ENCODE measurements at regions not wholly inside any gene's neighbourhood (a gene's known extent, or its start where the extent isn't known, plus 50 kb on each side); places are given as distances from the start of the nearest gene placed in this dataset.

DNA sequence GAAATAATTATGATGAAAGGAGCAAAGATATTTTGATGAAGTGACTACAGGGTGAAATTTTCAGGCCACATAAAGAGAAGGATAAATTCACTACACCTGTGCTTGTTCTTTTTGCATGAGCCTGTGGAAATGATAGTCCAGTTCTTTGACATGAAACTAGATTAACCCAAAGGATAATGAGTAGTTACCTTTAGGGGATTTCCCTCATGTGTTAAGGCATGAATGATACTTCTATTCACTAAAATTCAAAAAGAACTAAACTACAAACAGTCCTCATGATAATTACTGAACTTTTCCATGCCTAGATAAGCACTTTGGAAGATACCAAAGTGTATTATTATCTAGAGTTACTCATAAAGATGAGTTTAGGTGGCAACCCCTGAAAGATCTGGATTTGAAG lies 244.3 kb downstream of the PTPRC start:
- H3K4me3 ChIP-seq, result no peak overlapping the region
- H3K9ac ChIP-seq (ENCODE audit: insufficient read length), result no peak overlapping the region
- 0 out of 2 replicates have a peak, but pooled peaks cover 2% of the 10 kb centered on the region for H3K9me3 ChIP-seq (ENCODE audit: low read depth, low read length)
- DNase-seq (ENCODE audit: low read depth, low spot score), result no peak
- peaks cover 90% of the 10 kb centered on the region for H3K36me3 ChIP-seq (ENCODE audit: insufficient read depth, low read length)
- peak overlapping the region; percentile 52 for H3K27ac ChIP-seq
- no peak for TF ChIP-seq FOXP2 (optimal IDR thresholded peaks at IDR 0.05; ENCODE audit: control extremely low read depth, extremely low read length, insufficient read depth)
- no peak for TF ChIP-seq POLR2AphosphoS5 (IDR thresholded peaks at IDR 0.05; ENCODE audit: borderline replicate concordance, low read depth, low read length)
- no peak for TF ChIP-seq EZH2 (IDR thresholded peaks at IDR 0.05)

GRCh38 chr1:198887866-198888265 lies 249.0 kb downstream of the PTPRC start:
- TF ChIP-seq FOXP2 (optimal IDR thresholded peaks at IDR 0.05; ENCODE audit: control extremely low read depth, extremely low read length, insufficient read depth), result no peak
- no peak for TF ChIP-seq POLR2AphosphoS5 (IDR thresholded peaks at IDR 0.05; ENCODE audit: borderline replicate concordance, low read depth, low read length)
- TF ChIP-seq EZH2 (IDR thresholded peaks at IDR 0.05), result no peak

GRCh38 chr1:198888379-198888943 lies 249.6 kb downstream of the PTPRC start:
- TF ChIP-seq EZH2 (IDR thresholded peaks at IDR 0.05) (no peak), FOXP2 (optimal IDR thresholded peaks at IDR 0.05; ENCODE audit: control extremely low read depth, extremely low read length, insufficient read depth) (no peak), POLR2AphosphoS5 (IDR thresholded peaks at IDR 0.05; ENCODE audit: borderline replicate concordance, low read depth, low read length) (no peak)
- peaks cover 89% of the 10 kb centered on the region for H3K36me3 ChIP-seq (ENCODE audit: insufficient read depth, low read length)
- no peak for DNase-seq (ENCODE audit: low read depth, low spot score)
- H3K9ac ChIP-seq (ENCODE audit: insufficient read length), result no peak overlapping the region
- H3K27ac ChIP-seq, result peak overlapping the region; percentile 100
- no peak overlapping the region for H3K4me3 ChIP-seq
- H3K9me3 ChIP-seq (ENCODE audit: low read depth, low read length), result 0 out of 2 replicates have a peak, but pooled peaks cover 2% of the 10 kb centered on the region

More at GRCh38 chr1:198887866-198888265, 249.0 kb downstream of the PTPRC start:
- Histone ChIP-seq H3K36me3 (ENCODE audit: insufficient read depth, low read length) (peaks cover 94% of the 10 kb centered on the region), H3K9me3 (ENCODE audit: low read depth, low read length) (0 out of 2 replicates have a peak, but pooled peaks cover 2% of the 10 kb centered on the region), H3K27ac (peak overlapping the region; percentile 100), H3K9ac (ENCODE audit: insufficient read length) (no peak overlapping the region), H3K4me3 (no peak overlapping the region)
- DNase-seq (ENCODE audit: low read depth, low spot score), result no peak

GRCh38 chr1:198889101-198889500 lies 250.3 kb downstream of the PTPRC start:
- Histone ChIP-seq H3K9me3 (ENCODE audit: low read depth, low read length) (0 out of 2 replicates have a peak, but pooled peaks cover 2% of the 10 kb centered on the region), H3K27ac (peak overlapping the region; percentile 100), H3K4me3 (no peak overlapping the region), H3K36me3 (ENCODE audit: insufficient read depth, low read length) (peaks cover 85% of the 10 kb centered on the region), H3K9ac (ENCODE audit: insufficient read length) (no peak overlapping the region)
- no peak for DNase-seq (ENCODE audit: low read depth, low spot score)
- no peak for TF ChIP-seq EZH2 (IDR thresholded peaks at IDR 0.05)
- TF ChIP-seq FOXP2 (optimal IDR thresholded peaks at IDR 0.05; ENCODE audit: control extremely low read depth, extremely low read length, insufficient read depth), result no peak
- TF ChIP-seq POLR2AphosphoS5 (IDR thresholded peaks at IDR 0.05; ENCODE audit: borderline replicate concordance, low read depth, low read length), result no peak

GRCh38 chr1:198889749-198890148 lies 250.9 kb downstream of the PTPRC start:
- Histone ChIP-seq H3K4me3 (peak overlapping the region; percentile 44), H3K9ac (ENCODE audit: insufficient read length) (no peak overlapping the region), H3K9me3 (ENCODE audit: low read depth, low read length) (0 out of 2 replicates have a peak, but pooled peaks cover 2% of the 10 kb centered on the region), H3K36me3 (ENCODE audit: insufficient read depth, low read length) (peaks cover 83% of the 10 kb centered on the region), H3K27ac (peak overlapping the region; percentile 100)
- no peak for DNase-seq (ENCODE audit: low read depth, low spot score)
- TF ChIP-seq EZH2 (IDR thresholded peaks at IDR 0.05), result no peak
- no peak for TF ChIP-seq FOXP2 (optimal IDR thresholded peaks at IDR 0.05; ENCODE audit: control extremely low read depth, extremely low read length, insufficient read depth)
- TF ChIP-seq POLR2AphosphoS5 (IDR thresholded peaks at IDR 0.05; ENCODE audit: borderline replicate concordance, low read depth, low read length), result no peak; the same call in 1 of the 2 replicates

DNA sequence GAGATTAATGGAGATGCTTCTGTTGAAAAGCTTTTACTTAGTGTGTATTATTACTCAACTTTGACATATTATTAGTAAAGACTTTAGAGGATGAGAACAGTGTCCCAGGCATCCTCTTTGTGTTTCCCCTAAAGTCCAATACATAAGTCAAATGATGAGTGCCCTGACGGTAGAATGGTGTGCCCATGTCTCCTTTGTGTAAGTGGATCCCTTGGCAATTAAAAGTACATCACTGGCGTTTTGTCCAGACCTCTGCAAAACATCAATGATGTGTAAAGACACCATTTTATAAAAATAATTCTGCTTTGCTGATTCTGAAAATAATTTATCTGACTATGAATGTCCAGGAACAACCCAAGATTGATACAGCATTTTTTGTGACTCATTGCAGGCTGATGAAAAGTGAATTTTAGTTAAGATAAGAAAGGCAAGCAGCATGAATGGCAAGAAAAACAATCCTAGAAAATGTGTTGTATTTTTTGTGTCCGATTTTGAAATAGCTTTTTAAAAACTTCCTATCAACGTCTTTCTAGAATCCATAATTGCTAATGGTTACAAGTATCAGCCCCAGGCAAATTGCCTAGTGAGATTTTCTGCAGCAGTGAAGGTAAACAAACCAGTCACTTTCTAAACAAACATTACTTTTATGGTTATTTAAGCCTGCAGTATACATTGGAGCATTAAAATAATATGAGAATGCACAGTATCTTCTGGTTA lies 251.5 kb downstream of the PTPRC start:
- H3K9ac ChIP-seq (ENCODE audit: insufficient read length), result peak overlapping the region; percentile 8
- peak overlapping the region; percentile 44 for H3K4me3 ChIP-seq
- H3K27ac ChIP-seq, result peak overlapping the region; percentile 100
- no peak for TF ChIP-seq POLR2AphosphoS5 (IDR thresholded peaks at IDR 0.05; ENCODE audit: borderline replicate concordance, low read depth, low read length)
- H3K9me3 ChIP-seq (ENCODE audit: low read depth, low read length), result 0 out of 2 replicates have a peak, but pooled peaks cover 2% of the 10 kb centered on the region
- peaks cover 80% of the 10 kb centered on the region for H3K36me3 ChIP-seq (ENCODE audit: insufficient read depth, low read length)
- no peak for DNase-seq (ENCODE audit: low read depth, low spot score)

DNA sequence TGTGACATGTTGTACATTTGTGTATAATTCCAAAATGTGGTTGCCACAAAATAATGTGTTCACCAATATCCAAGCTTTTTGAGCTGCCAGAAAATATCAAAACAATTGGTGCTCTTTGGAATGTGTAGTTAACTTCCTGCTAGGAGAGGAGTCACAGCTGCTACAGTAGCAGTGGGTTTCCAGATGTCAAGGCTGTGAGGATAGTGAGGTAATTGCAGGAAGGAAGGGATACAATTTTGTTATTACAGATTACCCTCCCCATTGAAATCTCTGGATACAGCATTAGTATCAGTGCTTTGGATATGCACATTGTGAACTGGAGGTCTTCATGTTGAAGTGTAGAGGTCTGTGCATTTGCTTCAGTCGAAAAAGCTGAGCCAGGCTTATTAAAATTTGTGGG lies 253.2 kb downstream of the PTPRC start:
- peak overlapping the region; percentile 100 for H3K27ac ChIP-seq
- DNase-seq (ENCODE audit: low read depth, low spot score), result peak; percentile 77
- H3K9ac ChIP-seq (ENCODE audit: insufficient read length), result peak overlapping the region; percentile 39
- peaks cover 81% of the 10 kb centered on the region for H3K36me3 ChIP-seq (ENCODE audit: insufficient read depth, low read length)
- peak overlapping the region; percentile 46 for H3K4me3 ChIP-seq
- 0 out of 2 replicates have a peak, but pooled peaks cover 1% of the 10 kb centered on the region for H3K9me3 ChIP-seq (ENCODE audit: low read depth, low read length)
- no peak for TF ChIP-seq EZH2 (IDR thresholded peaks at IDR 0.05)
- peak; percentile 19 for TF ChIP-seq FOXP2 (optimal IDR thresholded peaks at IDR 0.05; ENCODE audit: control extremely low read depth, extremely low read length, insufficient read depth)

- no peak for DNase-seq (ENCODE audit: low read depth, low spot score)
- H3K4me3 ChIP-seq, result peak overlapping the region; percentile 46
- H3K36me3 ChIP-seq (ENCODE audit: insufficient read depth, low read length), result peaks cover 79% of the 10 kb centered on the region
- TF ChIP-seq EZH2 (IDR thresholded peaks at IDR 0.05), result no peak
- TF ChIP-seq POLR2AphosphoS5 (IDR thresholded peaks at IDR 0.05; ENCODE audit: borderline replicate concordance, low read depth, low read length), result no peak
- no peak for TF ChIP-seq FOXP2 (optimal IDR thresholded peaks at IDR 0.05; ENCODE audit: control extremely low read depth, extremely low read length, insufficient read depth)
- H3K27ac ChIP-seq, result peak overlapping the region; percentile 100
- no peaks in the 10 kb centered on the region for H3K9me3 ChIP-seq (ENCODE audit: low read depth, low read length)
- peak overlapping the region; percentile 39 for H3K9ac ChIP-seq (ENCODE audit: insufficient read length)
These were observed 254.3 kb downstream of the PTPRC start for GRCh38 chr1:198893141-198893540.

Measured in SK-N-MC (cell line).